ENCODE measurements at regions not wholly inside any gene's neighbourhood (a gene's known extent, or its start where the extent isn't known, plus 50 kb on each side); places are given as distances from the start of the nearest gene placed in this dataset.

DNA sequence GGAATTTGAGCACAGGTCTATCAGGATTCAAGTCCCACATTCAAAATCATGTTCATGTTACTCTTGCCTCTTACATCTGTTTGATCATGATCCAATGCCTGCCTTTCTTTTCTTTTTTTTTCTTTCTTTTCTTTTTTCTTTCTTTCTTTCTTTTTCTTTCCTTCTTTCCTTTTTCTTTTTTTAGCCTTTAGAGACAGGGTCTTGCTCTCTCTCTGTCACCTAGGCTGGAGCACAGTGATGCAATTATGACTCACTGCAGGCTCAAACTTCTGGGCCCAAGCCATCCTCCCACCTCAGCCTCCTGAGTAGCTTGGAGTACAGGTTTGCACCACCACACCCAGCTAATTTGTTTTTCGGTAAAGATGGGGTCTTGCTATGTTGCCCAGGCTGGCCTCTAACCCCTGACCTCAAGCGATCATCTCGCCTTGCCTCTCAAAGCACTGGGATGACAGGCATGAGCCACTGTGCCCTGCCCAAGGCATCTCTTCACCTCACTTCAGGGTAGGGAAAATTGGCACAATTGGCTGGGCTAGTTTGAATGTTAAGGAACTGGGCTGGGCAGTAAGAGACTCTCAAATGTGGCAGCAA lies 359.2 kb downstream of the FBXW7 start:
- no peak for TF ChIP-seq ARNTL (CRISPR knock-in tag; IDR thresholded peaks at IDR 0.05; ENCODE audit: borderline replicate concordance, low read depth)
- TF ChIP-seq ISL1 (CRISPR knock-in tag; IDR thresholded peaks at IDR 0.05): no peak
- TF ChIP-seq GLIS3 (CRISPR knock-in tag; IDR thresholded peaks at IDR 0.05): no peak
- TF ChIP-seq, protein P1, sequence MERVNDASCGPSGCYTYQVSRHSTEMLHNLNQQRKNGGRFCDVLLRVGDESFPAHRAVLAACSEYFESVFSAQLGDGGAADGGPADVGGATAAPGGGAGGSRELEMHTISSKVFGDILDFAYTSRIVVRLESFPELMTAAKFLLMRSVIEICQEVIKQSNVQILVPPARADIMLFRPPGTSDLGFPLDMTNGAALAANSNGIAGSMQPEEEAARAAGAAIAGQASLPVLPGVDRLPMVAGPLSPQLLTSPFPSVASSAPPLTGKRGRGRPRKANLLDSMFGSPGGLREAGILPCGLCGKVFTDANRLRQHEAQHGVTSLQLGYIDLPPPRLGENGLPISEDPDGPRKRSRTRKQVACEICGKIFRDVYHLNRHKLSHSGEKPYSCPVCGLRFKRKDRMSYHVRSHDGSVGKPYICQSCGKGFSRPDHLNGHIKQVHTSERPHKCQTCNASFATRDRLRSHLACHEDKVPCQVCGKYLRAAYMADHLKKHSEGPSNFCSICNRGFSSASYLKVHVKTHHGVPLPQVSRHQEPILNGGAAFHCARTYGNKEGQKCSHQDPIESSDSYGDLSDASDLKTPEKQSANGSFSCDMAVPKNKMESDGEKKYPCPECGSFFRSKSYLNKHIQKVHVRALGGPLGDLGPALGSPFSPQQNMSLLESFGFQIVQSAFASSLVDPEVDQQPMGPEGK (CRISPR knock-in tag; IDR thresholded peaks at IDR 0.05; ENCODE audit: borderline replicate concordance): no peak
- no peak for TF ChIP-seq ZNF8 (CRISPR knock-in tag; IDR thresholded peaks at IDR 0.05)
- no peak for TF ChIP-seq ZFP3 (CRISPR knock-in tag; IDR thresholded peaks at IDR 0.05)
- TF ChIP-seq PPARA (CRISPR knock-in tag; IDR thresholded peaks at IDR 0.05; ENCODE audit: borderline replicate concordance): no peak
